Mucosa of descending colon (tissue), 3 donors: ENCODE measurements at regions not wholly inside any gene's neighbourhood (a gene's known extent, or its start where the extent isn't known, plus 50 kb on each side); places are given as distances from the start of the nearest gene placed in this dataset.

Experiments
- ATAC-seq: fragments of 200-7000 bp; cut with Tn5 transposase; one replicate; pipeline ENCODE4 v1.9.1; 2020; ENCODE audit warnings: mild to moderate bottlenecking, moderate library complexity
- DNase-seq, 3 donors: peaks; one replicate each; pipeline ENCODE4 v3.0.0-alpha.2; 2020
- H3K36me3 ChIP-seq: fragments of 200-600 bp; one replicate; pipeline ENCODE4 v1.8.0; 2021; ENCODE audit warnings: low read depth, mild to moderate bottlenecking
- H3K4me1 ChIP-seq: fragments of 200-600 bp; one replicate; pipeline ENCODE4 v1.8.0; 2021; ENCODE audit warnings: low read depth, mild to moderate bottlenecking
- H3K4me3 ChIP-seq: fragments of 200-600 bp; one replicate; pipeline ENCODE4 v1.8.0; 2021; ENCODE audit warnings: mild to moderate bottlenecking
- H3K9me3 ChIP-seq: fragments of 200-600 bp; one replicate; pipeline ENCODE4 v1.8.0; 2021; ENCODE audit warnings: mild to moderate bottlenecking
- intact Hi-C, 2 donors: fragments of 100-400 bp; cut with DNase I in 1 of 2; cut with micrococcal nuclease in 1 of 2; formaldehyde crosslinking; loops; one replicate each; pipeline versions ENCODE4 v1.11.0 to v1.11.1; 2022; cut with DNase I, micrococcal nuclease
- TF ChIP-seq, protein P1 (sequence below): fragments of 200-600 bp; IDR thresholded peaks from one replicate; pipeline ENCODE4 v1.8.0; 2022; ENCODE audit warnings: antibody characterized with exemption, mild to moderate bottlenecking
- donor health status: DM: no; HTN: no; CAD: no; lungs with moderate emphysema.
- donor health status: DM: no; HTN: no; CAD: no.
- donor health status: DM: no; HTN: yes; CAD: no.

DNA sequence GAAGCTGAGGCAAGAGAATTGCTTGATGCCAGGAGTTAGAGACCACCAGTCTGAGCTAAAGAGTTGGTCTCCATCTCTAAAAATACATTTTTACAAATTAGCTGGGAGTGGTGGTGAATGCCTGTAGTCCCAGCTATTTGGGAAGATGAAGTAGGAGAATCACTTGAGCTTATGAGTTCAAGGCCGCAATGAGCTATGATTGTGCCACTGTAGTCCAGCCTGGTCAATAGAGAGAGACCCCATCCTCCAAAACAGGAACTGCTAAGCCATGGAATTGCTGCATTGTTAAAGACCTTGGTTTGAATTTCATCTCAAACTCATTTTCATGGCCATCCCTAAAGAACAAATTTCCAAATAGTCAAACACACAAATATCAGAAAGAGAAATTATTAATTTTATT is 113.9 kb upstream of the AGTR1 start:
- no peak for ATAC-seq
- H3K4me3 ChIP-seq: no peak overlapping the region
- H3K4me1 ChIP-seq: no peaks in the 10 kb centered on the region
- no peaks in the 10 kb centered on the region for H3K9me3 ChIP-seq
- intact Hi-C loops: no loop called here
- TF ChIP-seq, protein P1, sequence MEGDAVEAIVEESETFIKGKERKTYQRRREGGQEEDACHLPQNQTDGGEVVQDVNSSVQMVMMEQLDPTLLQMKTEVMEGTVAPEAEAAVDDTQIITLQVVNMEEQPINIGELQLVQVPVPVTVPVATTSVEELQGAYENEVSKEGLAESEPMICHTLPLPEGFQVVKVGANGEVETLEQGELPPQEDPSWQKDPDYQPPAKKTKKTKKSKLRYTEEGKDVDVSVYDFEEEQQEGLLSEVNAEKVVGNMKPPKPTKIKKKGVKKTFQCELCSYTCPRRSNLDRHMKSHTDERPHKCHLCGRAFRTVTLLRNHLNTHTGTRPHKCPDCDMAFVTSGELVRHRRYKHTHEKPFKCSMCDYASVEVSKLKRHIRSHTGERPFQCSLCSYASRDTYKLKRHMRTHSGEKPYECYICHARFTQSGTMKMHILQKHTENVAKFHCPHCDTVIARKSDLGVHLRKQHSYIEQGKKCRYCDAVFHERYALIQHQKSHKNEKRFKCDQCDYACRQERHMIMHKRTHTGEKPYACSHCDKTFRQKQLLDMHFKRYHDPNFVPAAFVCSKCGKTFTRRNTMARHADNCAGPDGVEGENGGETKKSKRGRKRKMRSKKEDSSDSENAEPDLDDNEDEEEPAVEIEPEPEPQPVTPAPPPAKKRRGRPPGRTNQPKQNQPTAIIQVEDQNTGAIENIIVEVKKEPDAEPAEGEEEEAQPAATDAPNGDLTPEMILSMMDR: no peak
- H3K36me3 ChIP-seq: no peaks in the 10 kb centered on the region
- DNase-seq: no peak

- Histone ChIP-seq H3K36me3 (no peaks in the 10 kb centered on the region), H3K4me1 (no peaks in the 10 kb centered on the region), H3K9me3 (no peaks in the 10 kb centered on the region), H3K4me3 (no peak overlapping the region)
- ATAC-seq (no peak), DNase-seq (no peak)
- TF ChIP-seq, protein P1: no peak
- intact Hi-C loops: no loop called here
Measured at GRCh38 chr3:148584438-148584837, 113.3 kb upstream of the AGTR1 start.

GRCh38 chr3:148585671-148586379 is 111.9 kb upstream of the AGTR1 start:
- no peak overlapping the region for H3K4me3 ChIP-seq
- ATAC-seq (no peak), DNase-seq (no peak)
- no peaks in the 10 kb centered on the region for H3K4me1 ChIP-seq
- intact Hi-C loops: no loop called here
- no peaks in the 10 kb centered on the region for H3K36me3 ChIP-seq
- H3K9me3 ChIP-seq: no peaks in the 10 kb centered on the region
- TF ChIP-seq, protein P1: no peak

DNA sequence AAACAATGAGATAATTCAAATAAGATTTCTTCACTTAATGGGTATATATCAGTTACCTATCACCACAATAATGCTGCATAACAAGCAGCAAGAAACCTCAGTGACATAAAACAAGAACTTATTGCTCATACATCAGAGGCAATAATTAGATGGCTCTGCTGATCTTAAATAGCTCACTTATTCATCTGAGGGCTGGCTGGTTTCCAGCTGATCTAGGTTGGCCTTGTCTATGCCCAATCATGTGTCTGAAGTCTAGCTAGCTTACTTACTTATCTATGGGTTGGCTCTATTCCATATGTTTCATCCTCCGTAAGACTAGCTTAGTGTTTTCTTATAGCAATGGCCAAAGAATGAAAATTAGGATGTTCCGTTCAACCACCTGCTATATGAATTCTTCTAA is 109.4 kb upstream of the AGTR1 start:
- TF ChIP-seq, protein P1: no peak
- H3K4me1 ChIP-seq: no peaks in the 10 kb centered on the region
- no peaks in the 10 kb centered on the region for H3K36me3 ChIP-seq
- no peak for DNase-seq
- no peak overlapping the region for H3K4me3 ChIP-seq
- no peaks in the 10 kb centered on the region for H3K9me3 ChIP-seq
- intact Hi-C loops: no loop called here
- ATAC-seq: no peak

GRCh38 chr3:148591525-148591924 is 106.2 kb upstream of the AGTR1 start:
- Histone ChIP-seq H3K4me3 (no peak overlapping the region), H3K36me3 (no peaks in the 10 kb centered on the region), H3K4me1 (no peaks in the 10 kb centered on the region), H3K9me3 (no peaks in the 10 kb centered on the region)
- DNase-seq: no peak
- no peak for ATAC-seq
- TF ChIP-seq, protein P1: no peak
- intact Hi-C loops: no loop called here

DNA sequence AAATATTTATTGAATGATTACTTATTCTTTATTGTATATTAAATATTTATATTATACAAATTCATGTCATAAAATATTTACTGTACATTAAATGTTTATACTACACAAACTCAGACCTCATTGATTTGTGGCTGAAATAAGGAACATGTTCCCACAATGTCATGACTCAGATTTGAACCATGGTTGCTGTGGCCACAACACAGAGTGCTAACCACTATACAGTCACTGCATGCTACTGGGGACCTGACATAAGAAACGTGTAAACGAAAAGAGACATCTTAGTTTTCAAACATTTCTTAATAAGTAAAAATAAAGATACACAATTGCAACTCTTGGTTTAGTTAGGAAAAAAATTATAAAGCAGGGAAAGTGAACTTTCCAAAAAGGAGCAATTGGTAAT is 99.1 kb upstream of the AGTR1 start:
- no peak overlapping the region for H3K4me3 ChIP-seq
- DNase-seq (no peak), ATAC-seq (no peak)
- H3K36me3 ChIP-seq: no peaks in the 10 kb centered on the region
- H3K4me1 ChIP-seq: peaks cover 19% of the 10 kb centered on the region
- intact Hi-C loops: no loop called here
- H3K9me3 ChIP-seq: no peaks in the 10 kb centered on the region
- TF ChIP-seq, protein P1: no peak
